Fibroblast of villous mesenchyme (primary cell): ENCODE measurements at regions not wholly inside any gene's neighbourhood (a gene's known extent, or its start where the extent isn't known, plus 50 kb on each side); places are given as distances from the start of the nearest gene placed in this dataset.

Source experiments
- DNase-seq: peaks from one replicate; pipeline ENCODE4 v3.0.0-alpha.2; 2010; ENCODE audit warnings: low read depth
- H3K4me3 ChIP-seq: 2 replicates; pipeline ENCODE4 v1.5.1; 2011; ENCODE audit warnings: low read depth, mild to moderate bottlenecking, low read length
- TF ChIP-seq, protein P1 (sequence below): IDR thresholded peaks from 2 replicates; pipeline ENCODE4 v1.5.1; 2012; ENCODE audit warnings: low read depth, mild to moderate bottlenecking, low read length; ENCODE audit not compliant: insufficient read depth

DNA sequence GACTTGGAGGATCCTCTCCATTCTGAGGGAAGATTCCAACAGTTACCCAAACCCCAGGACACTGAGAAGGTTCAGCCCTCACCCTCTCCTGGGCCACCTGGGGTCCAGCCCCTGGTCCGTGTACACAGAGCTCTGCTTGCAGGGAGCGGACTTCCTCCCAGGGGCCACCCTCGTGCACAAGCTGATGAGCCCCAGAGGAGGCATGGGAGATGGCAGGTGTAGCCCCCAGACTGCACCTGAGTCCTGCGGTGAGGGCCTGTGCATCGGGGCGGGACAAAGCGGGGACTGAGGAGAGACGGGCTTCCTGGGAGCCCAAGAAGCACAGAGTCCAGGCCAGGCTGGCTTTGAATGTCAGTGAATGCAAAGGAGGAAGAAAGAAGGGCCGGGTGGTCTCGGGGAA lies 1374.9 kb downstream of the BRD1 start:
- TF ChIP-seq, protein P1, sequence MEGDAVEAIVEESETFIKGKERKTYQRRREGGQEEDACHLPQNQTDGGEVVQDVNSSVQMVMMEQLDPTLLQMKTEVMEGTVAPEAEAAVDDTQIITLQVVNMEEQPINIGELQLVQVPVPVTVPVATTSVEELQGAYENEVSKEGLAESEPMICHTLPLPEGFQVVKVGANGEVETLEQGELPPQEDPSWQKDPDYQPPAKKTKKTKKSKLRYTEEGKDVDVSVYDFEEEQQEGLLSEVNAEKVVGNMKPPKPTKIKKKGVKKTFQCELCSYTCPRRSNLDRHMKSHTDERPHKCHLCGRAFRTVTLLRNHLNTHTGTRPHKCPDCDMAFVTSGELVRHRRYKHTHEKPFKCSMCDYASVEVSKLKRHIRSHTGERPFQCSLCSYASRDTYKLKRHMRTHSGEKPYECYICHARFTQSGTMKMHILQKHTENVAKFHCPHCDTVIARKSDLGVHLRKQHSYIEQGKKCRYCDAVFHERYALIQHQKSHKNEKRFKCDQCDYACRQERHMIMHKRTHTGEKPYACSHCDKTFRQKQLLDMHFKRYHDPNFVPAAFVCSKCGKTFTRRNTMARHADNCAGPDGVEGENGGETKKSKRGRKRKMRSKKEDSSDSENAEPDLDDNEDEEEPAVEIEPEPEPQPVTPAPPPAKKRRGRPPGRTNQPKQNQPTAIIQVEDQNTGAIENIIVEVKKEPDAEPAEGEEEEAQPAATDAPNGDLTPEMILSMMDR = no peak

DNA sequence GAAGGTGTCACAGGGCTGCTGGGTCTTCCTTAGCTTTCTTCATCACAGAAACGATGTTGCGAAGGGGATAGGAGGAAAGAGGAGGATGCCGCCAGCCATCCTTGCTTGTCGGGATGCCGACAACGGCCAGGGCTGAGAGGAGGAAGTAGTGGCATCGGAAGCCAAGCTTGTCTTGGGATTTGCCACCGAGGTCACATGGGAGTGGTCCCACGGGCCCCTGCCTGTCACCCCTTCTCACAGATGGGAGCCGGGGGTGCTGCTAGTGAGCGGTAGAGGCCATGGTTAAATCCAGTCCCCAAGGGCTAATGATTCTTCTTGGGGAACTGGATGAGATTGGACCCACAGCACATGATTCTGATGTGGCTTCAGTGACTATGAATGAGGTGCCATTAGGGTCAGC lies 1375.8 kb downstream of the BRD1 start:
- TF ChIP-seq, protein P1 = no peak
- DNase-seq = no peak
- no peak overlapping the region for H3K4me3 ChIP-seq

More for the DNA sequence above, 1374.9 kb downstream of the BRD1 start:
- no peak for DNase-seq
- no peak overlapping the region for H3K4me3 ChIP-seq

DNA sequence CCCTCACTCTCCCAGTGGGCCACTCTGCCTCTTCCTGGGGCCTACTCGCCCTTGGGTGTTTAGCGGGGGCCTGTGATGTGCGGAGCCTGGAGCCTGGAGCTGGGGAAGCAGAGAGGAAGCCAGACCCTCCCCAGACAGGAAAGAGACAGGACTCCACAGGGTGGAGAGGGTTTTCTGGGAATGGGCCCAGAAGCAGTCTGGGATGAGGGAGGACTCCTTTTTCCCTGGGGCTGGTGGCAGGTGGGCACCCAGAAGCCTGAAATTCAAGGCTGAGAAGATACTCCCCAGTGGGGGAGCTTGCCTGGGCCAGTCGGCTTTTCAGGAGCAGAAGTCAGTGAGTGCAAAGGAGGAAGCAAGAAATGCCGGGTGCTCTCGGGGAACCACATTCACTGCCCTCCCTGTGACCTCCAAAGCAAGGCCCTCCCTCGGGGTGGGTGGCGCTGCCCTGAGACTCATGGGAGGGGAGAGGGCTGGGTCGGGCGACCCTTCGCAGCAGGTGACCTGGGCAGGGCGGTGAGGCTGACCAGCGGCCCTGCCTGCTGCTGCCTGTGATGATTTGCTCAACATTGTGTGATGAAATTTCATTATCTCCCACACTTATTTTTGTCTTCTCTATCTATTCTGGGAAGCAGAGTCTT lies 1377.4 kb downstream of the BRD1 start:
- TF ChIP-seq, protein P1 = no peak
- no peak for DNase-seq
- no peak overlapping the region for H3K4me3 ChIP-seq

DNA sequence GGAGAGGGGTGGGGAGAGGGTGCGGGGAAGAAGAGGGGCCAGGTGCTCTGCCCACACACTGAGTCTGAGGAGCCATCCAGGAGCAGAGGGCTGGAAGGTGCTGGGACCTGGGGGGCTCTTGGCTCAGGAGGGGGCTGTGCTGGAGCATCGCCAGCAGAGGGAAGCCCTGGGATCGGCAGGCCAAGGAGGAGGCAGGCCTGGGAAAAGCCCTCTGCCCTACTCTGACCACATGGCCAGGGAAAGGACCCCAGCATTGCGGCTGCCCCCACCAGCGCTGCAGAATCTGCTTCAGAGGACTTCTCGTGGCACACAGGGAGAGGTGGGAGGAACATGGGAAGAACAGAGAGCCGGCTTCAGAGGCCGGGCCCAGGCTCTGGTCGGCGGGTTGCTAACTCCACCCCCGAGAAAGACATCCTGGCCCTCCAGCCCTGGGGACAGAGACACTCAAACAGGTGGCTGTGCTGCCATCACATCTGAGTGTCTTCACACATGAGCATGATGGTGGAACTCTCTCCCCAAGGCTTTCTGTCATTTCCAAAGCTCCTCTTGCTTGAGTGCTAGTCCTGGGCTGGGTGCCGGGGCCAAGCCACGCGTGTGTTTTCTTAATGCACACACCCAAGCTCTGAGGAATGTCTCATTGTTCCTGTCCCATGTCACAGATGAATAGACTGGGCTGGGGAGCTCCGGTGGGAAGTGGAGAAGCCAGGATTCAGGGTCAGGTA lies 1378.0 kb downstream of the BRD1 start:
- TF ChIP-seq, protein P1 = no peak
- H3K4me3 ChIP-seq = no peak overlapping the region
- DNase-seq = no peak

DNA sequence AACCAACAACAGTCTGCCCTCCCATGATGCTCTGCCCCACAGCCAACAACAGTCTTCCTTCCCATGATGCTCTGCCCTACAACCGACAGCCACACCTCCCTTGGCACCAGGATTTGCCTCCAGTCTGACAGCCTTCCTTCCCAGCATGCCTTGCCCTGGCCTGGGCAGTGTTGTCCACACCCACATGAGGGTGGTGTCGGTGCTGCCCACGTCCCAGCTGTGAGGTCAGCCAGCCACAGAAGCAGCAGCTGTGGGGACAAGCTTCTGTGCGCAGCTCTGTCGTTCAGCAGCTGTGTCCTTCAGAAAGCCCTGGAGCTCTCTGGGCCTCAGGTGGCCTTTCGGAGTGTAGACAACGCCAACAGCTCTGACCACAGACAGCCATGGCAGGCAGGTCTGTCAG lies 1378.9 kb downstream of the BRD1 start:
- no peak for DNase-seq

DNA sequence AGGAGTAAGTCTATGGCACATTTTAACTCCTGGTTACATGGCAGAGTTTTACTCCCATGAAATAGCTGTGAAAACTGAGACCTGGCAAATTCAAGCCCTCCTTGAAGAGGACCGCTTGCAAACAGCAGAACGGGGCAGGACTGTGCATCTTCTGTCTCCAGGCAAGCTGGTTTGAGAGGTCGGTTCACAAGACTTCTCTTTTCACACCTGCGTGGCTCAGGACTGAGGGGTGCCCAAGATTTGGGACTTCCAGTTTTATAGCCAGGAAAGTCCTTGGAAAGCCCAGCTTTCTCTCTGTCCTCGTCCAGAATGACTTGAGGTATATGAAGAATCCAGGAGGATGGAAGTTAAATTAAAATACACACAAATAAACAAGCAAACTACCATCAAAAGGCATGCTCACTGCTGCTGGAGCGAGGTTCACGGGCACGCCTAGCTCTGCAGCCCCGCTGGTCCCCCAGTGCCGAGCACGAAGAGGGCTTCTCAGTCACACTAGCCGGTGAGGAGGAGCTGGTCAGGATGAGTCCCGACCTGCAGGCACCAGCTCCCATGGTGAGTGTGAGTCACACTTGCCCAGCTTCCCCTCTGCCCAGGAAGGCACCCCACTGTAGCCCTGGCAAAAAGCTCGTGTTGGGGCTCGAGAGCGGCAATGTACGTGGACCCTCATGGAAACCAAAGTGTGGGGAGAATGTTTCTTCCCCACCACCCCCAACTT lies 1382.4 kb downstream of the BRD1 start:
- no peak for DNase-seq
- no peak overlapping the region for H3K4me3 ChIP-seq
- TF ChIP-seq, protein P1 = no peak

More for the DNA sequence above, 1378.9 kb downstream of the BRD1 start:
- no peak overlapping the region for H3K4me3 ChIP-seq
- TF ChIP-seq, protein P1 = no peak
